ENCODE measurements at regions not wholly inside any gene's neighbourhood (a gene's known extent, or its start where the extent isn't known, plus 50 kb on each side); places are given as distances from the start of the nearest gene placed in this dataset.

GRCh38 chr3:30331519-30331918 is 274.9 kb upstream of the TGFBR2 start (continued):
- no peak for TF ChIP-seq CTCF (conservative IDR thresholded peaks at IDR 0.05; ENCODE audit: low read depth in 2 of 2)
- TF ChIP-seq ZNF114 (CRISPR knock-in tag; IDR thresholded peaks at IDR 0.05) = no peak

GRCh38 chr3:30332196-30333021 is 274.0 kb upstream of the TGFBR2 start:
- Mint-ChIP-seq H3K27me3 (ENCODE audit: insufficient read depth, low read depth, poor library complexity) (no peaks in the 10 kb centered on the region), H3K4me1 (no peaks in the 10 kb centered on the region; the same call in 2 of the 3 replicates), H3K36me3 (ENCODE audit: low read depth) (no peaks in the 10 kb centered on the region), H3K9me3 (peaks cover under 1% of the 10 kb centered on the region; the same call in 2 of the 3 replicates), H3K27ac (no peak overlapping the region), H3K4me3 (no peak overlapping the region)
- H2AFZ ChIP-seq = peak overlapping the region; percentile 61
- no peaks in the 10 kb centered on the region for H3K4me1 ChIP-seq (ENCODE audit: insufficient read depth)
- no peaks in the 10 kb centered on the region for H4K20me1 ChIP-seq (replicated peaks; ENCODE audit: insufficient read depth)
- no peak for TF ChIP-seq EZH2 (IDR thresholded peaks at IDR 0.05; ENCODE audit: low read depth, unreplicated experiment)
- no peak for TF ChIP-seq JUNB (IDR thresholded peaks at IDR 0.05; ENCODE audit: unreplicated experiment)
- no peak for TF ChIP-seq NANOG (IDR thresholded peaks at IDR 0.05; ENCODE audit: borderline replicate concordance)
- no peak for TF ChIP-seq STAT1 (IDR thresholded peaks at IDR 0.05; ENCODE audit: unreplicated experiment)
- H3K27me3 ChIP-seq (ENCODE audit: insufficient read depth) = no peaks in the 10 kb centered on the region
- no peaks in the 10 kb centered on the region for H3F3A ChIP-seq (replicated peaks; ENCODE audit: low read depth)
- no peak overlapping the region for H3K4me2 ChIP-seq
- DNase-seq (ENCODE audit: low spot score) = no peak
- H3K4me3 ChIP-seq = no peak overlapping the region
- no peak for ATAC-seq
- no peaks in the 10 kb centered on the region for H3K79me2 ChIP-seq (replicated peaks; ENCODE audit: insufficient read depth)
- no peak overlapping the region for H3K27ac ChIP-seq (ENCODE audit: low read depth)
- H3K9me2 ChIP-seq (ENCODE audit: insufficient read depth) = no peaks in the 10 kb centered on the region
- H3K36me3 ChIP-seq (ENCODE audit: insufficient read depth) = no peaks in the 10 kb centered on the region

- H3K36me3 ChIP-seq (ENCODE audit: insufficient read depth) = no peaks in the 10 kb centered on the region
- H3K4me1 Mint-ChIP-seq = no peaks in the 10 kb centered on the region; the same call in 2 of the 3 replicates
- no peak overlapping the region for H3K4me3 ChIP-seq
- no peaks in the 10 kb centered on the region for H3K4me1 ChIP-seq (ENCODE audit: insufficient read depth)
- H3K27me3 Mint-ChIP-seq (ENCODE audit: insufficient read depth, low read depth, poor library complexity) = no peaks in the 10 kb centered on the region
- H3K4me3 Mint-ChIP-seq = no peak overlapping the region
- no peak overlapping the region for H3K27ac Mint-ChIP-seq
- no peaks in the 10 kb centered on the region for H3K27me3 ChIP-seq (ENCODE audit: insufficient read depth)
- peak overlapping the region; percentile 61; the same call in 1 of the 2 replicates for H2AFZ ChIP-seq
- no peak overlapping the region for H3K4me2 ChIP-seq
- H4K20me1 ChIP-seq (replicated peaks; ENCODE audit: insufficient read depth) = no peaks in the 10 kb centered on the region
- H3F3A ChIP-seq (replicated peaks; ENCODE audit: low read depth) = no peaks in the 10 kb centered on the region
- peaks cover 5% of the 10 kb centered on the region; the same call in 2 of the 3 replicates for H3K9me3 Mint-ChIP-seq
- no peak for ATAC-seq
- peaks cover 2% of the 10 kb centered on the region; the same call in 1 of the 3 replicates for H3K36me3 Mint-ChIP-seq (ENCODE audit: low read depth)
- no peaks in the 10 kb centered on the region for H3K9me2 ChIP-seq (ENCODE audit: insufficient read depth)
- H3K79me2 ChIP-seq (replicated peaks; ENCODE audit: insufficient read depth) = no peaks in the 10 kb centered on the region
- no peak overlapping the region for H3K27ac ChIP-seq (ENCODE audit: low read depth)
- no peak for DNase-seq (ENCODE audit: low spot score)
- TF ChIP-seq ZNF114 (CRISPR knock-in tag; IDR thresholded peaks at IDR 0.05) = no peak
- TF ChIP-seq CREB1 (CRISPR knock-in tag; IDR thresholded peaks at IDR 0.05; ENCODE audit: low read depth) = no peak
- TF ChIP-seq STAT1 (IDR thresholded peaks at IDR 0.05; ENCODE audit: unreplicated experiment) = no peak
- no peak for TF ChIP-seq EZH2phosphoT487 (IDR thresholded peaks at IDR 0.05; ENCODE audit: unreplicated experiment)
- no peak for TF ChIP-seq NANOG (IDR thresholded peaks at IDR 0.05; ENCODE audit: borderline replicate concordance)
- TF ChIP-seq CTCF (conservative IDR thresholded peaks at IDR 0.05; ENCODE audit: low read depth in 2 of 2) = no peak
- TF ChIP-seq POLR2AphosphoS5 (IDR thresholded peaks at IDR 0.05; ENCODE audit: low read depth) = no peak
- TF ChIP-seq REST (IDR thresholded peaks at IDR 0.05; ENCODE audit: unreplicated experiment) = no peak
Observed at GRCh38 chr3:30333143-30333542, 273.3 kb upstream of the TGFBR2 start.

All from GM23338 (cell line).